ENCODE measurements at regions not wholly inside any gene's neighbourhood (a gene's known extent, or its start where the extent isn't known, plus 50 kb on each side); places are given as distances from the start of the nearest gene placed in this dataset.

GRCh38 chr5:67815455-67816391 lies 399.8 kb upstream of the PIK3R1 start:
- H3K4me3 ChIP-seq (ENCODE audit: low read depth, low read length) = no peak overlapping the region
- no peak for TF ChIP-seq CTCF (IDR thresholded peaks at IDR 0.05; ENCODE audit: insufficient read depth, low read depth, low read length)
- DNase-seq (ENCODE audit: low read depth) = no peak

GRCh38 chr5:67814569-67815311 lies 400.8 kb upstream of the PIK3R1 start:
- H3K4me3 ChIP-seq (ENCODE audit: low read depth, low read length) = no peak overlapping the region
- TF ChIP-seq CTCF (IDR thresholded peaks at IDR 0.05; ENCODE audit: insufficient read depth, low read depth, low read length) = no peak
- DNase-seq (ENCODE audit: low read depth) = no peak

GRCh38 chr5:67813877-67814539 lies 401.5 kb upstream of the PIK3R1 start:
- no peak for TF ChIP-seq CTCF (IDR thresholded peaks at IDR 0.05; ENCODE audit: insufficient read depth, low read depth, low read length)
- no peak for DNase-seq (ENCODE audit: low read depth)
- H3K4me3 ChIP-seq (ENCODE audit: low read depth, low read length) = no peak overlapping the region

GRCh38 chr5:67809589-67809988 lies 406.0 kb upstream of the PIK3R1 start:
- H3K4me3 ChIP-seq (ENCODE audit: low read depth, low read length) = no peak overlapping the region
- no peak for DNase-seq (ENCODE audit: low read depth)
- no peak for TF ChIP-seq CTCF (IDR thresholded peaks at IDR 0.05; ENCODE audit: insufficient read depth, low read depth, low read length)

- DNase-seq (ENCODE audit: low read depth) = no peak
- H3K4me3 ChIP-seq (ENCODE audit: low read depth, low read length) = no peak overlapping the region
- no peak for TF ChIP-seq CTCF (IDR thresholded peaks at IDR 0.05; ENCODE audit: insufficient read depth, low read depth, low read length)
Observed at GRCh38 chr5:67808340-67808739, 407.2 kb upstream of the PIK3R1 start.

GRCh38 chr5:67807439-67807888 lies 408.1 kb upstream of the PIK3R1 start:
- no peak overlapping the region for H3K4me3 ChIP-seq (ENCODE audit: low read depth, low read length)
- no peak for DNase-seq (ENCODE audit: low read depth)
- no peak for TF ChIP-seq CTCF (IDR thresholded peaks at IDR 0.05; ENCODE audit: insufficient read depth, low read depth, low read length)
